Memory B cell (primary cell): ENCODE measurements at regions not wholly inside any gene's neighbourhood (a gene's known extent, or its start where the extent isn't known, plus 50 kb on each side); places are given as distances from the start of the nearest gene placed in this dataset.
A peak's percentile ranks its signal among the peaks of the same experiment; 100 is the strongest.

Experiments
- ATAC-seq: fragments of 150-1000 bp; cut with Tn5 transposase; 2 replicates; pipeline ENCODE4 v1.10.0; 2021; ENCODE audit warnings: low read depth, mild to moderate bottlenecking, moderate library complexity
- DNase-seq, 2 donors: peaks; one replicate each; pipeline ENCODE4 v3.0.0; 2022; ENCODE audit warnings: low spot score in 2 of 2
- H3K27ac Mint-ChIP-seq: one replicate; pipeline ENCODE4 v1.8.0; 2022; ENCODE audit warnings: mild to moderate bottlenecking, moderate library complexity, mixed read lengths
- H3K27me3 Mint-ChIP-seq: one replicate; pipeline ENCODE4 v1.8.0; 2022; ENCODE audit warnings: mixed read lengths
- H3K36me3 Mint-ChIP-seq: one replicate; pipeline ENCODE4 v1.8.0; 2022; ENCODE audit warnings: mild to moderate bottlenecking, mixed read lengths
- H3K4me1 Mint-ChIP-seq: one replicate; pipeline ENCODE4 v1.8.0; 2022; ENCODE audit warnings: mixed read lengths
- H3K4me3 Mint-ChIP-seq: one replicate; pipeline ENCODE4 v1.8.0; 2022; ENCODE audit warnings: mild to moderate bottlenecking, moderate library complexity, mixed read lengths
- H3K9me3 Mint-ChIP-seq: one replicate; pipeline ENCODE4 v1.8.0; 2022; ENCODE audit warnings: mixed read lengths

DNA sequence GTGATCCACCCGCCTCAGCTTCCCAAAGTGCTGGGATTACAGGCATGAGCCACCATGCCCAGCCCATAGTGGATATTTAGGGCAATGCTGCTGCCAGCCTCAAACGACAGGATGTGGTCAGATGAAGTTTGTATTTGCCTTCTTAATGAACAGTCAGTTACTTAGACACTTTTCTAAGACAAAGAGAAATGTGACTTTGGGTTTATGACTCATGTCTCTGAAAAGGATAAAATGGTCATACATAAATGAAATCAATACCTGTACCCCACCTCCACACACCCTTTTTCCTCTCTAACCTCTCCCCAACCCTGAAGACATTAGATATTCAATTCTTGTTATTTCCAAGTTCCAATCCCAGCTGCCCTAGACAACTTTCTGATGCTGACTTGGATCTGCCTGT, 109.3 kb upstream of the INSIG1 start:
- peaks cover 10% of the 10 kb centered on the region for H3K9me3 Mint-ChIP-seq
- H3K4me1 Mint-ChIP-seq: peaks cover 7% of the 10 kb centered on the region
- peaks cover 4% of the 10 kb centered on the region for H3K36me3 Mint-ChIP-seq
- H3K4me3 Mint-ChIP-seq: no peak overlapping the region
- peaks cover 8% of the 10 kb centered on the region for H3K27me3 Mint-ChIP-seq
- DNase-seq: no peak
- no peak for ATAC-seq
- H3K27ac Mint-ChIP-seq: no peak overlapping the region

- peaks cover 8% of the 10 kb centered on the region for H3K9me3 Mint-ChIP-seq
- no peak for ATAC-seq
- H3K4me1 Mint-ChIP-seq: peaks cover 7% of the 10 kb centered on the region
- no peak overlapping the region for H3K4me3 Mint-ChIP-seq
- peaks cover 4% of the 10 kb centered on the region for H3K36me3 Mint-ChIP-seq
- DNase-seq: no peak
- peaks cover 8% of the 10 kb centered on the region for H3K27me3 Mint-ChIP-seq
- no peak overlapping the region for H3K27ac Mint-ChIP-seq
Observed at GRCh38 chr7:155188821-155189581, 108.7 kb upstream of the INSIG1 start.

GRCh38 chr7:155189590-155189989, 108.1 kb upstream of the INSIG1 start:
- Mint-ChIP-seq H3K9me3 (peaks cover 8% of the 10 kb centered on the region), H3K4me3 (no peak overlapping the region), H3K36me3 (peaks cover 4% of the 10 kb centered on the region), H3K4me1 (peaks cover 7% of the 10 kb centered on the region), H3K27me3 (peaks cover 8% of the 10 kb centered on the region), H3K27ac (no peak overlapping the region)
- DNase-seq (no peak), ATAC-seq (no peak)

DNA sequence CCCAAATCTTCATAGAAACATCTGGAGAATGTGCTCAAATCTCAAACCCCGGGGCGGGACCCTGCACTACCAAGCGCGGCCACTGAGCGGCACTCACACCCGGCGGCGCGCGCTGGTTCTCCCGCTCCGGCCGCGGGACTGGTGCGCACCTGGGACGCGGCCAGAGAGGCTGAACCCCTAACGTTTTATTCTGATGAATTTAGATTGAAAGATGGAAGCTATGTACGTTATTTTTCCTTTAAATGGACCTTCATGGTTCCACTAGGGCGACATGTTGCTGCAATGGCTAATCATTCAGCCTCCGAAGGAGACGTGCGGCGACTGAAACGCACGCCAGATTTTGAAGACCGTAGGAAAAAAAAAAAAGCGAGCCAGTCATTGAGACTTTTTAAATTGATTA, 107.0 kb upstream of the INSIG1 start:
- H3K9me3 Mint-ChIP-seq: peaks cover 2% of the 10 kb centered on the region
- DNase-seq: peak; percentile 65 to 81

GRCh38 chr7:155191137-155191536, 106.5 kb upstream of the INSIG1 start:
- no peak for ATAC-seq
- Mint-ChIP-seq H3K4me3 (no peak overlapping the region), H3K27ac (no peak overlapping the region), H3K36me3 (no peaks in the 10 kb centered on the region), H3K9me3 (peaks cover 4% of the 10 kb centered on the region), H3K27me3 (peaks cover 8% of the 10 kb centered on the region), H3K4me1 (peaks cover 7% of the 10 kb centered on the region)
- DNase-seq: no peak

More for the DNA sequence above, 107.0 kb upstream of the INSIG1 start:
- Mint-ChIP-seq H3K4me3 (no peak overlapping the region), H3K27ac (no peak overlapping the region), H3K4me1 (peaks cover 7% of the 10 kb centered on the region), H3K36me3 (no peaks in the 10 kb centered on the region), H3K27me3 (peaks cover 8% of the 10 kb centered on the region)
- peak; percentile 66 for ATAC-seq

DNA sequence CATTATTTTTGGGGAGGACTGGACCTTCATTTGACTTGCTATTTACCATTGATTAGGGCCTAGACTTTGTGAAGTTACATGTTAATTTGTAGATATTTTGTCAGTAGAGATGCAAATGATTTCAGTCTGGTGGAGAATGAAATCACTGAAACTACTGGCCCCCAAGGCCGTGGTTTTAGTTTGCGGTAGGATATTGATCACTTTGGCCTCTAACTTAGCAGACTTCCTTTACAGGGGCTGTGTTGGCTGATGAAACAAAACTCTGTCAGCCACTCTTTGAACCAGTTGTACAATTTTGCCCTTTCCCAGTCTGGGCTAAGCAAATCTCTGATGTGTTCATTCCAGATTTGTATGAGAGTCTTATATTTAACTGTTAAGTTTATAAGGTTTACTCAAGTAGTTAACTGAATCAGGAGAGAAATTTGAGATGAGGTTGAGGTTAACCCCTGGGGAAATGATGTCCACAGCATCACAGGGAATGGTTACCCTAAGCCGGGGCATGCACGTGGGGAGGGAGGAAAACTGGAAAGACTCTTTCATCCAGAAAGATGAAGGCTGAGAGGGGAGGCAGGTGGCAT, 105.7 kb upstream of the INSIG1 start:
- Mint-ChIP-seq H3K27ac (no peak overlapping the region), H3K4me1 (peaks cover 7% of the 10 kb centered on the region), H3K9me3 (peaks cover 7% of the 10 kb centered on the region), H3K27me3 (peaks cover 7% of the 10 kb centered on the region), H3K4me3 (no peak overlapping the region), H3K36me3 (no peaks in the 10 kb centered on the region)
- ATAC-seq (no peak), DNase-seq (no peak)

- no peak for ATAC-seq
- H3K4me3 Mint-ChIP-seq: no peak overlapping the region
- H3K36me3 Mint-ChIP-seq: no peaks in the 10 kb centered on the region
- H3K4me1 Mint-ChIP-seq: peaks cover 7% of the 10 kb centered on the region
- H3K27ac Mint-ChIP-seq: no peak overlapping the region
- peaks cover 7% of the 10 kb centered on the region for H3K9me3 Mint-ChIP-seq
- peaks cover 5% of the 10 kb centered on the region for H3K27me3 Mint-ChIP-seq
- no peak for DNase-seq
Observed at GRCh38 chr7:155192961-155193640, 104.6 kb upstream of the INSIG1 start.

DNA sequence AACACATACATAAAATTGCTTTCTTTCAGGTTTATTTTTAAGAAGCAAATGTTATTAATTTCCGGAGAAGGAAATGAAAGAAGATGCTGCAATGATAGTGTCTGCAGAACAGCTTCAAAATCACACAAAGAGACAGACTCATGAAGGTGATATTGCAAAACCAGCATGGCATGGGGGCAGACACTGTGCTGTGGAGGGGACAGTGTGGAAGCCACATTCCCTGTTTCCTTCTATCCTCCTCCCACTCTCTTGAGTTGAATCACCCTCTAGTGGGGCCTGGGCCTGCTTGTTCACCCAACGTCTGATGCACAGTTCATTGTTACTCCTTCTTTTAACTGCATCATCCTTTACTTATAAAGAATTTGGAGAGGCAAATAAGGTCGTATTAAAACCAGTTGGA, 104.0 kb upstream of the INSIG1 start:
- no peak for ATAC-seq
- H3K4me3 Mint-ChIP-seq: no peak overlapping the region
- H3K27me3 Mint-ChIP-seq: peaks cover 5% of the 10 kb centered on the region

DNA sequence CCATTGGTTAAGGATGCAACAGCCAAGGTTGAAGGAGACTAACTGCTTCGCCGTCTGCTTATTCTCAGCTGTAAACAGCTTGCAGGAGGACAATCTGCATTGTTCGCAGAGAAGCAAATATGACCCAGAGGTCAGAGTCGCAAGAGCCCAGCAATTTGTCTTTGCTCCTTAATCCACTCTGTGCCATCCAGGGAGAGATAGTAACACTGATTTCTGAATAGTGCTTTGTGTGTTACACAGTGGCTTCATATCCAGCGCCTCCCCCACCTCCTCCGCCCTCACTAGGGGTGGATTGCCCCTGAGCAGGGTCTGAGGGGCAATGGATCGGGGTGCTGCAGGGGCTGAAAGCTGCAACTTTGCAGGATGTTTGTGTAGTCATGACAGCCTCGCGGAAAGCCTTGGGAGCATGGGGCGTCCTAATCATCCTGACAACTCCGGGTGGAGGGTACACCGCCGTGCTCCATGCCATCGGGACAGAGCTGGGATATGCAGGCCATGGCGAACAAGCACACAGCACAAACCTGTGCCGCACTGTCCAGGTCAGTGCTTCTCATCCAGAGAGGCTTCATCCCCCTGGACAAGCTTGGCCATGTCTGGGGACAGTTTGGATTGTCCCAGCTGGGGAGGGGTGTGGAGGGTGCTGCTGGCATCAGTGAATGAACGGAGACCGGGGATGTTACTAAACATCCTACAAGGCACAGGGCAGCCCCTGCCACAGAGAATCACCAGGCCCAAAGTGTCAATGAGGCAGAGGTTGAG, 103.1 kb upstream of the INSIG1 start:
- peaks cover 7% of the 10 kb centered on the region for H3K9me3 Mint-ChIP-seq
- DNase-seq (no peak), ATAC-seq (no peak)
- H3K36me3 Mint-ChIP-seq: no peaks in the 10 kb centered on the region
- H3K4me3 Mint-ChIP-seq: no peak overlapping the region
- no peak overlapping the region for H3K27ac Mint-ChIP-seq
- H3K4me1 Mint-ChIP-seq: peaks cover 3% of the 10 kb centered on the region
- H3K27me3 Mint-ChIP-seq: peaks cover 5% of the 10 kb centered on the region

More for the DNA sequence above, 104.0 kb upstream of the INSIG1 start:
- Mint-ChIP-seq H3K27ac (no peak overlapping the region), H3K36me3 (no peaks in the 10 kb centered on the region), H3K4me1 (peaks cover 3% of the 10 kb centered on the region), H3K9me3 (peaks cover 7% of the 10 kb centered on the region)
- DNase-seq: no peak

DNA sequence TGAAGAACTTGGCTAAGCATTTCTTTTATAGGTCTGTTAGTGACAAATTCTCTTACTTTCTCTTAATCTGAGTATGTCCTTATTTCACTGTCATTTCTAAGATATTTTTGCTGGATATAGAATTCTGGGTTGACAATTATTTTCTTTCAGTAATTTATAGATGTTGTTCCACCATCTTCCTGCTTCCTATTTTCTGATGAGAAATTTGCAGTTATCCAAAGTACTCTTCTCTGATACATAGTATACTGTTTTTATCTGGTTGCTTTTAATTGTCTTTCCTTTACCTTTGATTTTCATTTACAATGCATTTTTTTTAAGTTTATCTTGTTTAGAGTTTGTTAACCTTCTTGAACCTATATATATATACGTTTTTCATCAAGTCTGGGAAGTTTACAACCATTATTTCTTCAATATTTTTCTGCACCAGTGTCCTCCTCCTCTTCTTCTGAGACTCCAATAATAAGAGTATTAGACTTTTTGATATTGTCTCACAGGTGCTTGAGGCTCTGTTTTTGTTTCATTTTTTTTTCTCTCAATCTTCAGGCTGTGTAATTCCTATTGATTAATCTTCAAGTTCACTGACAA, 101.6 kb upstream of the INSIG1 start:
- peaks cover 3% of the 10 kb centered on the region for H3K27me3 Mint-ChIP-seq
- H3K4me3 Mint-ChIP-seq: no peak overlapping the region
- DNase-seq (no peak), ATAC-seq (no peak)
- H3K36me3 Mint-ChIP-seq: no peaks in the 10 kb centered on the region
- H3K27ac Mint-ChIP-seq: no peak overlapping the region
- H3K4me1 Mint-ChIP-seq: peaks cover 3% of the 10 kb centered on the region
- peaks cover 7% of the 10 kb centered on the region for H3K9me3 Mint-ChIP-seq

DNA sequence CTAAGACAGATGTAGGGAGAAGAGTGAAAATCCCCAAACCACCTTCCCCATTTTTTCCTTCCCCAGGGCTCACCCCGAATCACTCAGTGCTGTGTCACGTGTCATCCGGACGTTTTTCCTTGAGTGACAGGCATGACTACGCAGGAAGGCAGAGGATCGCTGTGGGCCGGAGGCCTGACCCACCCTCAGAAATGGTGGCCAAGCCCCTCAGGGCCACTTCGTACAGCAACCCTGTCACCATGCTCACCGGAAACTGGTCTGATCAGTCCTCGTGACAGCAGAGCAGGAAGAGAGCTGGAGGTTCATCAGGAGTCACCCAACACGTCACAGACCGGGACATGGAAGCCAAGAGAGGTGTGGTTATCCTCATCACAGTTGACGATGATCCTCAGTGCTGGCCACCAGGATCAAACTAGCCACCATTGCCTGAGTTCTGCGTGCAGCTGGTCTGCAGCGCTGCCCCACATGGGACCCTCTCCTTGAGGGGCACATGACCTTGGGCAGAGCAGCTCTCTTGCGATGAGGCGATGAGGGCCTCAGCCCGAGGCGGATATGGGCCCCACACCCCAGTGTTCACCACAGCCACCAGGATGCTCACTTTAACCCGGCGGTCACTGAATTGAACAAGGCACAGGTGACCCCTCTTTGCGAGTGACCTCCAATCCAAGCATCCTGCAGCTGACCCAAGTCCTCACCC, 99.3 kb upstream of the INSIG1 start:
- Mint-ChIP-seq H3K4me1 (no peaks in the 10 kb centered on the region), H3K27me3 (no peaks in the 10 kb centered on the region), H3K27ac (no peak overlapping the region), H3K36me3 (no peaks in the 10 kb centered on the region), H3K9me3 (peaks cover 7% of the 10 kb centered on the region), H3K4me3 (no peak overlapping the region)
- DNase-seq (no peak), ATAC-seq (no peak)

GRCh38 chr7:155198901-155199845, 98.5 kb upstream of the INSIG1 start:
- no peaks in the 10 kb centered on the region for H3K27me3 Mint-ChIP-seq
- DNase-seq (no peak), ATAC-seq (no peak)
- H3K9me3 Mint-ChIP-seq: peaks cover 7% of the 10 kb centered on the region
- no peak overlapping the region for H3K4me3 Mint-ChIP-seq
- no peaks in the 10 kb centered on the region for H3K4me1 Mint-ChIP-seq
- no peaks in the 10 kb centered on the region for H3K36me3 Mint-ChIP-seq
- H3K27ac Mint-ChIP-seq: no peak overlapping the region
